Subcutaneous abdominal adipose tissue (tissue), 5 donors: ENCODE measurements at regions not wholly inside any gene's neighbourhood (a gene's known extent, or its start where the extent isn't known, plus 50 kb on each side); places are given as distances from the start of the nearest gene placed in this dataset.

Source experiments
- H3K27ac ChIP-seq: one replicate; pipeline ENCODE4 v1.7.0; 2013; ENCODE audit warnings: low read depth, mild to moderate bottlenecking, inconsistent platforms, low read length, moderate library complexity
- H3K27me3 ChIP-seq, 5 donors: one replicate each; pipeline ENCODE4 v1.7.0; 2013; ENCODE audit warnings: low read length in 5 of 5, inconsistent platforms in 1 of 5; ENCODE audit not compliant: control insufficient read depth in 5 of 5, insufficient read depth in 4 of 5
- H3K36me3 ChIP-seq, 5 donors: one replicate each; pipeline ENCODE4 v1.7.0; 2013; ENCODE audit warnings: low read length in 5 of 5; ENCODE audit not compliant: control insufficient read depth in 5 of 5, insufficient read depth in 5 of 5
- H3K4me1 ChIP-seq, 5 donors: one replicate each; pipeline ENCODE4 v1.7.0; 2013; ENCODE audit warnings: low read length in 5 of 5, mild to moderate bottlenecking in 3 of 5, moderate library complexity in 1 of 5; ENCODE audit not compliant: control insufficient read depth in 5 of 5, insufficient read depth in 5 of 5
- H3K4me3 ChIP-seq, 5 donors: one replicate each; pipeline ENCODE4 v1.7.0; 2013; ENCODE audit warnings: low read length in 5 of 5, low read depth in 1 of 5
- H3K9ac ChIP-seq, 5 donors: one replicate each; pipeline ENCODE4 v1.7.0; 2013; ENCODE audit warnings: low read length in 5 of 5, mild to moderate bottlenecking in 4 of 5, moderate library complexity in 3 of 5
- H3K9me3 ChIP-seq, 5 donors: one replicate each; pipeline ENCODE4 v1.7.0; 2013; ENCODE audit warnings: low read length in 5 of 5; ENCODE audit not compliant: control insufficient read depth in 5 of 5
- donor health status: healthy.
- donor health status: healthy.
- donor health status: healthy.
- donor health status: healthy.
- donor health status: healthy.

DNA sequence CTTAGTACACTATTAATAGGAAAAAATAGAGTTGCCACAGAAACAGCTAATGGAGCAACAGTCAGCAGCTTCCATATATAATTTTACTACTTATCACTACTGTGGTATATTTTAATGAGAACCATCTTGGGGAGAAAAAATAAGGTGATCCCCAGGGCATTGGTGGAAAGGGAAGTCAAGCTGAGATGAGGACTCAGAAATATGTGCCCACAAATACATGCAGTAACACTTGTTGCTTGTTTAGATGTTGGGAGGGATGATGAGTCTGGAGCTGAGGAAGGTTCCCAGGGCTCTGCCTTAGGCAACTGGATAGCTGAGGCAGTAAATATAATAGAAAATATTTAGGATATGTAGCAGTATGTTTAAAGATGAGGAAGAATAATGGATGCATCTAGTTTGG is 280.1 kb upstream of the PDE4D start:
- Histone ChIP-seq H3K9ac (no peak overlapping the region), H3K27ac (no peak overlapping the region), H3K4me1 (no peaks in the 10 kb centered on the region), H3K27me3 (no peaks in the 10 kb centered on the region), H3K9me3 (peaks cover 0 to 6% (median 0%) of the 10 kb centered on the region in 5 donors), H3K36me3 (no peaks in the 10 kb centered on the region), H3K4me3 (no peak overlapping the region)

DNA sequence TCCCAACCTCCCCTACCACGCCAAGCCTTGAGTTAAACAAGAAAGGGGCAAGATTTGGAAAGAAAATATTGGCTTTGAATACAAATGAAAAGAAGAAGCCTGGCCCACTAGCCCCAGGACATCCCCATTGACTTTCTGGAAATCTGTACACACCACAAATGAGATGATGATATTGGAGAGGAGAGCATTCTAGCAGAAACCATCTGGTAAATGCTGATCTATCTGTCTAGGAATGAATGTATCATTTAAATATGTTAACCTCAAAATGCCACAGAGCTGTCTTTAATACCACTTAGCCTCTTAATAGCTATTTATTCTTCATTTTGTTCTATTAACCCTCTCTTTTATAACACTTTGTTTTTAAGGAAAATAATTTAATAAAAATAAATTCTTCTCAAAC is 270.2 kb upstream of the PDE4D start:
- Histone ChIP-seq H3K4me3 (no peak overlapping the region), H3K27ac (no peak overlapping the region), H3K4me1 (no peaks in the 10 kb centered on the region), H3K9ac (no peak overlapping the region), H3K36me3 (no peaks in the 10 kb centered on the region), H3K27me3 (no peaks in the 10 kb centered on the region), H3K9me3 (peaks cover 0 to 4% (median 0%) of the 10 kb centered on the region in 5 donors)

DNA sequence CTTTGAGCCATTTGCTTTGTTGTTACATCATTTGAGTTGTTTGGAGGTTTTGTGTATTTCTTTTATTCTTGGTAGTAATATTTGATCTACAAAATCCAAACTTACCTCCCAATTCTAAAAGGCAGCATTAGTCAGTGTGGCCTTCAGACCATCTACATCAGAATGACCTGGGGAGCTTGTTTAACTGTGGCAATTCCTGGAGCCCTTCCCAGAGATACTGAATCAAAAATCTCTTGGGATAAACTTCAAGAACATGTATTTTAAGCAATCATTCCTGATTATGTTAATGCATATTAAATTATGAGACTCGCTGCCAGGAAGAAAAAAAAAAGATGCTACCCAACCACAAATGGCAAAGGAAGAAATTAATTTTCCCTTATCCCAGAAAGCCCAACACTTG is 268.9 kb upstream of the PDE4D start:
- no peaks in the 10 kb centered on the region for H3K9me3 ChIP-seq
- no peak overlapping the region for H3K4me3 ChIP-seq
- no peak overlapping the region for H3K27ac ChIP-seq
- H3K4me1 ChIP-seq = no peaks in the 10 kb centered on the region
- H3K27me3 ChIP-seq = no peaks in the 10 kb centered on the region
- no peak overlapping the region for H3K9ac ChIP-seq
- no peaks in the 10 kb centered on the region for H3K36me3 ChIP-seq

DNA sequence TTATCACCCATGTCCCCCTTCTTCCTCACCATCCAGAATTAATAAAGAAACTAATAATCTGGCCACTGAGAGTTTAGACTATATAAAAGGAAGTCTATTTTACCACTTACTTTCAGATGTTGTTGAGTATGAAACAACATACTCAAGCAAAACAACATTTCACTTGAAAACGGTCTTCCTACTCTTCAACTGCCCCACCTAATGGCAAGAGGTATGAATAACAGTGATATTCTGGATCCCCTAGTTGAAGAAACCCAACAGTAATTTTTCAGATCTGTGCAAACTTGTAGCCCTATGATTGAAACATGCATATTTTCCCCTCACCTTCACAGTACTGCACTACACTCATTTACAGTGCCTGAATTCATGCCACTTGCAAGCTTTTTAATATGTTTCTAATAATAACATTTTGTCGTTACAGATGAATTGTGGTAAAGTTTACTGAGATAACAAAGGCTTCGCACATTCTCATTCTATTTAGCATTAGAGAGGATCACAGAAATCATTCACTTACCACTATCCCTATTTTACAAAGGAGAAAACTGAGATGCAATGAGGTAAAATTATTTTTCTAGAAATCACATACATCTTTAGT is 267.9 kb upstream of the PDE4D start:
- Histone ChIP-seq H3K36me3 (no peaks in the 10 kb centered on the region), H3K27ac (no peak overlapping the region), H3K27me3 (no peaks in the 10 kb centered on the region), H3K4me1 (no peaks in the 10 kb centered on the region), H3K4me3 (no peak overlapping the region), H3K9ac (no peak overlapping the region), H3K9me3 (no peaks in the 10 kb centered on the region)

DNA sequence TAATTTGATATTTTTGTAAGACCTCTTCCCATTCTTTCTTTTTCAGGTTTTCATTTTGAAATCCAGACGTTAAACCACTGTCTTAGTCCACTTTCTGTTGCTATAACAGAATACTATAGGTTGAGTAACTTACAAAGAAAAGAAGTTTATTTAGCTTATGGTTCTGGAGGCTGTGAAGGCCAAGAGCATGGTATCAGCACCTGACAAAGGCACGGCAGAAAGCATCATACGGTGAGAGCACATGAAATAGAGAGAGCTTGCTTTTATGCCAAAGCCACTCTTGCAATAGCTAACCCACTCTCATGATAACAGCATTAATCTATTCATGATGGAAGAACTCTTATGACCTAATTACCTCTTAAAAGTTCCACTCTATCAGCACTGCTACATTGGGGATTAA is 255.6 kb upstream of the PDE4D start:
- Histone ChIP-seq H3K9me3 (peaks cover 0 to 10% (median 0%) of the 10 kb centered on the region in 5 donors), H3K4me3 (no peak overlapping the region), H3K9ac (no peak overlapping the region), H3K27me3 (no peaks in the 10 kb centered on the region), H3K36me3 (no peaks in the 10 kb centered on the region), H3K4me1 (no peaks in the 10 kb centered on the region), H3K27ac (no peak overlapping the region)

DNA sequence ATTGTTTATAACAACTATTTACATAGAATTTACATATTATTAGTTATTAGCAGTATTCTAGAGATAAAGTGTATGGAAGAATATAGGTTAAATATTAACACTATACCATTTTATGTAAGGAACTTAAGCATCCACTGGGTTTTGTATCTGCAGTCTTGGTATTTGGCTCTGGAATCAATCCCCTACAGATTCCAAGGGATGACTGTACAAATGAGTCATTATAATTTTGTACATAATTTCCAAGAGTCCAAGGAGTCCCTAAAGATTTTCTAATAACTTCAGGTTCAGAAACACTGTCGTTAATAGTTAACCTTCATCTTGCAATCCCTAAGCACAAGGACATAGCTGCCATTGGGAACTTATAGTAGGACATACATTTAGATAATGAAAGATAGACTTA is 254.8 kb upstream of the PDE4D start:
- no peaks in the 10 kb centered on the region for H3K27me3 ChIP-seq
- no peak overlapping the region for H3K4me3 ChIP-seq
- peaks cover 0 to 10% (median 0%) of the 10 kb centered on the region in 5 donors for H3K9me3 ChIP-seq
- no peaks in the 10 kb centered on the region for H3K4me1 ChIP-seq
- H3K27ac ChIP-seq = no peak overlapping the region
- H3K36me3 ChIP-seq = no peaks in the 10 kb centered on the region
- no peak overlapping the region for H3K9ac ChIP-seq

DNA sequence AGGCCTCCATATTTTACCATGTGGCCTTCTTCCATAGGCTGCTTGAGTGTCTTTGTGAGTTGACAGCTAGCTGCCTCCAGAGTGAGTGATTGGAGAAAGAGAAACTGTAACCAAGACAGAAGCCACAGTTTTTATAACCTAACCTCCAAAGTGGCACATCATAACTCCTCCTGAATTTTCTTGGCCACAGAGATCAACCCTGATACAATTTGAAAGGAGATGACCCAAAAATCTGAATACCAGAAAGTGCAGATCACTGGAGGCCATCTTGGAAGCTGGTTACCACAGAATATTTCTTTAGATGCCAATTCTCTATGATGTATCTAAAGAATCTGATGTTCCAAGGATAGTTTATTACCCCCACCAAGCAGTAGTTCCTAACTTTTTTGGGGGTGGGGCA is 254.3 kb upstream of the PDE4D start:
- no peak overlapping the region for H3K4me3 ChIP-seq
- no peak overlapping the region for H3K9ac ChIP-seq
- no peaks in the 10 kb centered on the region for H3K27me3 ChIP-seq
- no peaks in the 10 kb centered on the region for H3K36me3 ChIP-seq
- H3K4me1 ChIP-seq = no peaks in the 10 kb centered on the region
- peaks cover 0 to 10% (median 0%) of the 10 kb centered on the region in 5 donors for H3K9me3 ChIP-seq
- no peak overlapping the region for H3K27ac ChIP-seq

DNA sequence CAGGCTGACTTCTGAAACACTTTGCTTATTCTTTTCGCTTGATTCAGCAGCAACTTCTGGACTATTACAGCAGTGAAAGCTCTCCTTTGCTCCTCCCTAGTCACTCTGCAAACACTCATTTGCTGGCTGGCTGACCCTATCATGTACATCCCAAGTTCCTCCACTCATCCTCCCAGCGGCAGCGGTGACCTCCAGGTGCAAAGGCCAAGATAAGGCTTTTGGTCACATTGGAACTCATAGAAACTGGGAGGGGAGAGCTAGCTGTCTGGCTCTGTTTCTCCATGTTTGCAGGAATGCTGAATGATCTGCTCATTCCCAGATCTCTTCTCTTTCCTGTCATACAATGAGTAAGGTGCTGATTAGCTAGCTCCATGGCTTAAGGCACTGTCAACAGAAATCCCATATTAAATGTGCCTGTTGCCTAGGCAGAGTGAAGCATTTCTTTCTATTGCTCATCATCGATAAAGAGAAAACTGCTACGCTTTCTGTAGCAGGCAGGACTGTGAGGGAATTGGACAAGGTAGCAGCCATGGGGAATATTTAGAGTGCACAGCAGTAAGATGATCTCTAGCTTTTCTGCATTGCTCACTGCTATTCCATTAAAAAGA is 250.5 kb upstream of the PDE4D start:
- H3K4me1 ChIP-seq = no peaks in the 10 kb centered on the region
- no peaks in the 10 kb centered on the region for H3K27me3 ChIP-seq
- H3K36me3 ChIP-seq = no peaks in the 10 kb centered on the region
- peaks cover 0 to under 1% (median 0%) of the 10 kb centered on the region in 5 donors for H3K9me3 ChIP-seq
- no peak overlapping the region for H3K9ac ChIP-seq
- no peak overlapping the region for H3K4me3 ChIP-seq
- no peak overlapping the region for H3K27ac ChIP-seq

DNA sequence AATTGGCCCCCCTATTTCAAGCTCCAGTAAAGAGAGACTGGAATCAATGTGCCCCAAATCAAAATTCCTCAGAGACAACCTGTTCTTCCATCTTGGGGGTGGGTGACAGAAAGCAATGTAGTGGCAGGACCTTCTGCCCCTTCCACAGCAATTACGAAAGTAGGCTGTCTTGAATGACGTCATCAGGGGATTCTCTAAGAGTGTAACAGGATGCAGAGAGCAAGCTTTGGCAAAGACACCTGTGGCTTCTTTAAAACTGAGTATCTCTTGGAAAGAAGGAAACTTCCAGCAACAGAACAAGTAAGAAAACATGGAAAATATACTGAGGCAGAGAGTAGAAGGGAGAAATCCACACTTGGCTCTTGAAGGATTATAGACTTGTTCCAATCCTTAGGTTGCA is 247.6 kb upstream of the PDE4D start:
- Histone ChIP-seq H3K4me3 (no peak overlapping the region), H3K36me3 (no peaks in the 10 kb centered on the region), H3K27ac (no peak overlapping the region), H3K9me3 (no peaks in the 10 kb centered on the region), H3K9ac (no peak overlapping the region), H3K27me3 (no peaks in the 10 kb centered on the region), H3K4me1 (no peaks in the 10 kb centered on the region)

DNA sequence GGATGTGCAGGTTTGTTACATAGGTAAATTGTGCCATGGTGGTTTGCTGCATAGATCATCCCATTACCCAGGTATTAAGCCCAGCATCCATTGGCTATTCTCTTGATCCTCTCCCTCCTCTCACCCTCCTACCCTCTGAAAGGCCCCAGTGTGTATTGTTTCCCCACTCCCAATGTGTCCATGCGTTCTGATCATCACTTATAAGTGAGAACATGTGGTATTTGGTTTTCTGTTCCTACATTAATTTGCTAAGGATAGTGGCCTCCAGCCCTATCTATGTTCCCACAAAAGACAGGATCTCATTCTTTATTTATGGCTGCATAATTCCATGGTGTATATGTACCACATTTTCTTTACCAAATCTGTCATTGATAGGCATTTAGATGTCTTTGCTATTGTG is 243.3 kb upstream of the PDE4D start:
- no peak overlapping the region for H3K4me3 ChIP-seq
- no peaks in the 10 kb centered on the region for H3K4me1 ChIP-seq
- no peaks in the 10 kb centered on the region for H3K36me3 ChIP-seq
- no peak overlapping the region for H3K9ac ChIP-seq
- H3K9me3 ChIP-seq = no peaks in the 10 kb centered on the region
- no peak overlapping the region for H3K27ac ChIP-seq
- H3K27me3 ChIP-seq = no peaks in the 10 kb centered on the region
